ENCODE measurements at regions not wholly inside any gene's neighbourhood (a gene's known extent, or its start where the extent isn't known, plus 50 kb on each side); places are given as distances from the start of the nearest gene placed in this dataset.

GRCh38 chr5:4837489-4838058 lies 302.6 kb upstream of the ADAMTS16 start:
- dilution Hi-C loops (cut with MboI; ENCODE audit: extremely low pct_ligation_motif_present, low sequenced_read_pairs) (no loop called here), intact Hi-C loops (cut with micrococcal nuclease) (no loop called here)
- no peak overlapping the region for H2AFZ ChIP-seq (ENCODE audit: low read depth, low read length)
- TF ChIP-seq JUN (IDR thresholded peaks at IDR 0.05; ENCODE audit: borderline replicate concordance, insufficient read depth, insufficient read length, low read depth): no peak
- TF ChIP-seq FOS (IDR thresholded peaks at IDR 0.05; ENCODE audit: borderline replicate concordance, insufficient read depth, low read length): no peak
- TF ChIP-seq MYC (IDR thresholded peaks at IDR 0.05; ENCODE audit: low read depth, low read length): no peak
- TF ChIP-seq EZH2 (IDR thresholded peaks at IDR 0.05; ENCODE audit: borderline replicate concordance, low read depth, low read length, severe bottlenecking): no peak
- TF ChIP-seq POLR2A (IDR thresholded peaks at IDR 0.05; ENCODE audit: low read depth, low read length): no peak
- no peak overlapping the region for H3K27ac ChIP-seq (ENCODE audit: insufficient read depth, low read depth, low read length)
- no peaks in the 10 kb centered on the region for H3K9me1 ChIP-seq (replicated peaks; ENCODE audit: control insufficient read depth, extremely low read depth, insufficient read depth, low read length)
- H3K4me2 ChIP-seq (ENCODE audit: insufficient read depth, low read length): no peak overlapping the region
- CTCF ChIA-PET: no interaction called here
- no peaks in the 10 kb centered on the region for H3K4me1 ChIP-seq (ENCODE audit: control insufficient read depth, extremely low read depth, insufficient read depth, low read length)
- H3K36me3 ChIP-seq (ENCODE audit: control insufficient read depth in 2 of 2, extremely low read depth in 1 of 2, insufficient read depth in 2 of 2, low read length in 2 of 2): no peaks in the 10 kb centered on the region
- no peak overlapping the region for H3K9ac ChIP-seq (replicated peaks; ENCODE audit: extremely low read depth, insufficient read depth, low read length)
- H3K79me2 ChIP-seq (ENCODE audit: control insufficient read depth, insufficient read depth, low read length): no peaks in the 10 kb centered on the region
- DNase-seq (ENCODE audit: low read depth, low spot score): no peak
- POLR2A ChIA-PET: no interaction called here
- H3K9me3 ChIP-seq (replicated peaks; ENCODE audit: control insufficient read depth, insufficient read depth, low read length): peaks cover 5% of the 10 kb centered on the region
- no peak overlapping the region for H3K4me3 ChIP-seq (replicated peaks in 1 of 3; ENCODE audit: insufficient read depth in 1 of 3, low read depth in 1 of 3, low read length in 3 of 3)
- no peak for FAIRE-seq
- no peaks in the 10 kb centered on the region for H3K27me3 ChIP-seq (ENCODE audit: control insufficient read depth in 2 of 2, insufficient read depth in 2 of 2, low read length in 2 of 2)
- H4K20me1 ChIP-seq (replicated peaks; ENCODE audit: control insufficient read depth, extremely low read depth, insufficient read depth, low read length): no peaks in the 10 kb centered on the region
- no TSS peak for BruUV-seq (replicated peaks)

GRCh38 chr5:4845221-4845620 lies 294.9 kb upstream of the ADAMTS16 start:
- Histone ChIP-seq H3K9ac (replicated peaks; ENCODE audit: extremely low read depth, insufficient read depth, low read length) (no peak overlapping the region), H2AFZ (ENCODE audit: low read depth, low read length) (no peak overlapping the region), H3K4me1 (ENCODE audit: control insufficient read depth, extremely low read depth, insufficient read depth, low read length) (no peaks in the 10 kb centered on the region), H3K36me3 (ENCODE audit: control insufficient read depth in 2 of 2, extremely low read depth in 1 of 2, insufficient read depth in 2 of 2, low read length in 2 of 2) (no peaks in the 10 kb centered on the region), H3K9me1 (replicated peaks; ENCODE audit: control insufficient read depth, extremely low read depth, insufficient read depth, low read length) (no peaks in the 10 kb centered on the region), H3K27me3 (ENCODE audit: control insufficient read depth in 2 of 2, insufficient read depth in 2 of 2, low read length in 2 of 2) (no peaks in the 10 kb centered on the region), H3K4me2 (ENCODE audit: insufficient read depth, low read length) (no peak overlapping the region), H3K4me3 (replicated peaks in 1 of 3; ENCODE audit: insufficient read depth in 1 of 3, low read depth in 1 of 3, low read length in 3 of 3) (no peak overlapping the region), H3K9me3 (replicated peaks; ENCODE audit: control insufficient read depth, insufficient read depth, low read length) (no peaks in the 10 kb centered on the region), H3K27ac (ENCODE audit: insufficient read depth, low read depth, low read length) (no peak overlapping the region), H4K20me1 (replicated peaks; ENCODE audit: control insufficient read depth, extremely low read depth, insufficient read depth, low read length) (no peaks in the 10 kb centered on the region), H3K79me2 (ENCODE audit: control insufficient read depth, insufficient read depth, low read length) (no peaks in the 10 kb centered on the region)
- dilution Hi-C loops (cut with MboI; ENCODE audit: extremely low pct_ligation_motif_present, low sequenced_read_pairs): no loop called here
- no peak for DNase-seq (ENCODE audit: low read depth, low spot score)
- TF ChIP-seq POLR2A (IDR thresholded peaks at IDR 0.05; ENCODE audit: low read depth, low read length) (no peak), MAX (IDR thresholded peaks at IDR 0.05; ENCODE audit: insufficient read depth, insufficient read length) (no peak), MYC (IDR thresholded peaks at IDR 0.05; ENCODE audit: low read depth, low read length) (no peak), GATA2 (IDR thresholded peaks at IDR 0.05; ENCODE audit: insufficient read depth, insufficient read length, low read depth, low read length) (no peak), FOS (IDR thresholded peaks at IDR 0.05; ENCODE audit: borderline replicate concordance, insufficient read depth, low read length) (no peak), JUN (IDR thresholded peaks at IDR 0.05; ENCODE audit: borderline replicate concordance, insufficient read depth, insufficient read length, low read depth) (no peak), POLR2AphosphoS5 (IDR thresholded peaks at IDR 0.05; ENCODE audit: insufficient read depth, low read depth, low read length) (no peak), EZH2 (IDR thresholded peaks at IDR 0.05; ENCODE audit: borderline replicate concordance, low read depth, low read length, severe bottlenecking) (no peak), CTCF (IDR thresholded peaks at IDR 0.05; ENCODE audit: extremely low read depth in 1 of 2, insufficient read depth in 1 of 2, low read depth in 1 of 2, low read length in 2 of 2) (no peak)
- POLR2A ChIA-PET: no interaction called here
- no peak for FAIRE-seq
- BruUV-seq (replicated peaks): no TSS peak
- intact Hi-C loops (cut with micrococcal nuclease): no loop called here
- CTCF ChIA-PET: no interaction called here
